ENCODE measurements at regions not wholly inside any gene's neighbourhood (a gene's known extent, or its start where the extent isn't known, plus 50 kb on each side); places are given as distances from the start of the nearest gene placed in this dataset.

- TF ChIP-seq POLR2A (IDR thresholded peaks at IDR 0.05) (no peak), CTCF (IDR thresholded peaks at IDR 0.05) (no peak), POLR2AphosphoS5 (IDR thresholded peaks at IDR 0.05) (no peak), EP300 (IDR thresholded peaks at IDR 0.05) (no peak)
Measured at GRCh38 chr2:15889442-15890123, 50.8 kb upstream of the MYCN start.
